Superior temporal gyrus (tissue), 1 donor: ENCODE measurements at regions not wholly inside any gene's neighbourhood (a gene's known extent, or its start where the extent isn't known, plus 50 kb on each side); places are given as distances from the start of the nearest gene placed in this dataset.

ENCODE experiments used
- DNase-seq: peaks from one replicate; pipeline ENCODE4 v3.0.0-alpha.2; 2016; ENCODE audit errors: extremely low spot score

GRCh38 chr9:78563269-78563668 lies 266.3 kb downstream of the PSAT1 start:
- no peak for DNase-seq

GRCh38 chr9:78565481-78565880 lies 268.6 kb downstream of the PSAT1 start:
- no peak for DNase-seq

GRCh38 chr9:78566521-78566920 lies 269.6 kb downstream of the PSAT1 start:
- DNase-seq = no peak

GRCh38 chr9:78566948-78567675 lies 270.2 kb downstream of the PSAT1 start:
- DNase-seq = no peak

GRCh38 chr9:78567693-78568092 lies 270.8 kb downstream of the PSAT1 start:
- no peak for DNase-seq

- DNase-seq = no peak
Observed at GRCh38 chr9:78568774-78569173, 271.8 kb downstream of the PSAT1 start.

- no peak for DNase-seq
Observed at GRCh38 chr9:78572266-78572665, 275.3 kb downstream of the PSAT1 start.

GRCh38 chr9:78573205-78573604 lies 276.3 kb downstream of the PSAT1 start:
- no peak for DNase-seq

- DNase-seq = no peak
Observed at GRCh38 chr9:78573669-78574068, 276.7 kb downstream of the PSAT1 start.

- DNase-seq = no peak
Observed at GRCh38 chr9:78574354-78575045, 277.6 kb downstream of the PSAT1 start.

- DNase-seq = no peak
Observed at GRCh38 chr9:78575081-78575480, 278.2 kb downstream of the PSAT1 start.

GRCh38 chr9:78575771-78576170 lies 278.8 kb downstream of the PSAT1 start:
- DNase-seq = no peak

- DNase-seq = no peak
Observed at GRCh38 chr9:78577156-78577906, 280.4 kb downstream of the PSAT1 start.

GRCh38 chr9:78578072-78578471 lies 281.1 kb downstream of the PSAT1 start:
- no peak for DNase-seq

- DNase-seq = no peak
Observed at GRCh38 chr9:78582821-78583220, 285.9 kb downstream of the PSAT1 start.

- no peak for DNase-seq
Observed at GRCh38 chr9:78584589-78584988, 287.7 kb downstream of the PSAT1 start.

GRCh38 chr9:78585909-78586308 lies 289.0 kb downstream of the PSAT1 start:
- no peak for DNase-seq

GRCh38 chr9:78590068-78590467 lies 293.1 kb downstream of the PSAT1 start:
- DNase-seq = no peak

- no peak for DNase-seq
Observed at GRCh38 chr9:78592811-78593210, 295.9 kb downstream of the PSAT1 start.

- DNase-seq = no peak
Observed at GRCh38 chr9:78595200-78595945, 298.4 kb downstream of the PSAT1 start.

- no peak for DNase-seq
Observed at GRCh38 chr9:78596346-78596745, 299.4 kb downstream of the PSAT1 start.

GRCh38 chr9:78598120-78598519 lies 301.2 kb downstream of the PSAT1 start:
- DNase-seq = no peak
